ENCODE measurements at regions not wholly inside any gene's neighbourhood (a gene's known extent, or its start where the extent isn't known, plus 50 kb on each side); places are given as distances from the start of the nearest gene placed in this dataset.

- intact Hi-C loops (cut with DNase I): no loop called here
- TF ChIP-seq POLR2A (IDR thresholded peaks at IDR 0.05) (no peak), CTCF (IDR thresholded peaks at IDR 0.05) (no peak)
- H3K4me3 ChIP-seq: no peak overlapping the region
- peaks cover 0 to 9% (median 0%) of the 10 kb centered on the region in 3 donors for H3K4me1 ChIP-seq
- H3K36me3 ChIP-seq: no peaks in the 10 kb centered on the region
- no peak overlapping the region for H3K27ac ChIP-seq
- no peaks in the 10 kb centered on the region for H3K27me3 ChIP-seq
- no peaks in the 10 kb centered on the region for H3K9me3 ChIP-seq
- DNase-seq: no peak
Measured at GRCh38 chr12:90618586-90618985, 336.4 kb downstream of the CCER1 start.

GRCh38 chr12:90611891-90612290 lies 343.1 kb downstream of the CCER1 start:
- Histone ChIP-seq H3K9me3 (no peaks in the 10 kb centered on the region), H3K4me1 (no peaks in the 10 kb centered on the region), H3K4me3 (no peak overlapping the region), H3K36me3 (no peaks in the 10 kb centered on the region), H3K27me3 (no peaks in the 10 kb centered on the region), H3K27ac (no peak overlapping the region)
- DNase-seq: no peak
- intact Hi-C loops (cut with DNase I): no loop called here
- TF ChIP-seq CTCF (IDR thresholded peaks at IDR 0.05): no peak
- TF ChIP-seq POLR2A (IDR thresholded peaks at IDR 0.05): no peak

GRCh38 chr12:90611048-90611447 lies 343.9 kb downstream of the CCER1 start:
- intact Hi-C loops (cut with DNase I): no loop called here
- DNase-seq: no peak
- no peak for TF ChIP-seq POLR2A (IDR thresholded peaks at IDR 0.05)
- TF ChIP-seq CTCF (IDR thresholded peaks at IDR 0.05): no peak
- WGBS, 2 donors: 46 to 68% methylated on average over 3 of the region's 3 CpGs
- H3K4me1 ChIP-seq: no peaks in the 10 kb centered on the region
- no peak overlapping the region for H3K4me3 ChIP-seq
- no peaks in the 10 kb centered on the region for H3K36me3 ChIP-seq
- H3K27me3 ChIP-seq: no peaks in the 10 kb centered on the region
- H3K9me3 ChIP-seq: no peaks in the 10 kb centered on the region
- no peak overlapping the region for H3K27ac ChIP-seq

GRCh38 chr12:90593596-90594295 lies 361.2 kb downstream of the CCER1 start:
- no peaks in the 10 kb centered on the region for H3K9me3 ChIP-seq
- H3K4me3 ChIP-seq: no peak overlapping the region
- no peaks in the 10 kb centered on the region for H3K36me3 ChIP-seq
- intact Hi-C loops (cut with DNase I): no loop called here
- no peak for TF ChIP-seq CTCF (IDR thresholded peaks at IDR 0.05)
- no peak for TF ChIP-seq POLR2A (IDR thresholded peaks at IDR 0.05)
- DNase-seq: no peak
- 73 to 82% methylated on average over 2 of the region's 2 CpGs for WGBS, 2 donors
- no peak overlapping the region for H3K27ac ChIP-seq
- H3K4me1 ChIP-seq: no peaks in the 10 kb centered on the region
- no peaks in the 10 kb centered on the region for H3K27me3 ChIP-seq

- Histone ChIP-seq H3K36me3 (no peaks in the 10 kb centered on the region), H3K27ac (no peak overlapping the region), H3K4me3 (no peak overlapping the region), H3K4me1 (no peaks in the 10 kb centered on the region), H3K9me3 (no peaks in the 10 kb centered on the region), H3K27me3 (no peaks in the 10 kb centered on the region)
- TF ChIP-seq CTCF (IDR thresholded peaks at IDR 0.05) (no peak), POLR2A (IDR thresholded peaks at IDR 0.05) (no peak)
- no peak for DNase-seq
- 83% methylated on average over 1 of the region's 1 CpG for WGBS, 2 donors
- intact Hi-C loops (cut with DNase I): no loop called here
Measured at GRCh38 chr12:90589956-90590355, 365.0 kb downstream of the CCER1 start.
